Neural cell (in vitro differentiated cells): ENCODE measurements at regions not wholly inside any gene's neighbourhood (a gene's known extent, or its start where the extent isn't known, plus 50 kb on each side); places are given as distances from the start of the nearest gene placed in this dataset.

Experiments used
- H2AFZ ChIP-seq: fragments of 200-600, 300-800 bp; sonication (generic), shearing (Covaris generic); 2 replicates; pipeline ENCODE4 v1.6.0; 2014; ENCODE audit warnings: low read depth, mild to moderate bottlenecking, antibody characterized with exemption, low read length, moderate library complexity
- H3F3A ChIP-seq: fragments of 200-600 bp; shearing (Covaris generic); 2 replicates; pipeline ENCODE4 v1.6.1; 2016; ENCODE audit warnings: mild to moderate bottlenecking, moderate library complexity, mixed read lengths, antibody characterized with exemption, low read length; ENCODE audit not compliant: insufficient read depth, poor library complexity, severe bottlenecking
- H3K27ac ChIP-seq: fragments of 200-600, 300-800 bp; sonication (generic), shearing (Covaris generic); 2 replicates; pipeline ENCODE4 v1.5.1; 2014; ENCODE audit warnings: mild to moderate bottlenecking, low read length, moderate library complexity
- H3K27me3 ChIP-seq: fragments of 300-800, 200-600 bp; sonication (generic), shearing (Covaris generic); 2 replicates; pipeline ENCODE4 v1.6.0; 2014; ENCODE audit warnings: mild to moderate bottlenecking, low read depth, low read length, moderate library complexity; ENCODE audit not compliant: insufficient read depth
- H3K36me3 ChIP-seq: fragments of 300-800, 200-600 bp; sonication (generic), shearing (Covaris generic); 2 replicates; pipeline ENCODE4 v1.5.1; 2014; ENCODE audit warnings: mild to moderate bottlenecking, antibody characterized with exemption, low read length, moderate library complexity; ENCODE audit not compliant: insufficient read depth
- H3K4me2 ChIP-seq: fragments of 300-800, 200-600 bp; sonication (generic), shearing (Covaris generic); 2 replicates; pipeline ENCODE4 v1.6.0; 2014; ENCODE audit warnings: mild to moderate bottlenecking, low read length
- H3K4me3 ChIP-seq: fragments of 300-800, 200-600 bp; sonication (generic), shearing (Covaris generic); 2 replicates; pipeline ENCODE4 v1.5.1; 2014; ENCODE audit warnings: mild to moderate bottlenecking, low read length, moderate library complexity
- H3K79me2 ChIP-seq: fragments of 200-600 bp; shearing (Covaris generic); replicated peaks from 2 replicates; pipeline ENCODE4 v1.6.0; 2014; ENCODE audit warnings: mild to moderate bottlenecking, low read length, moderate library complexity; ENCODE audit not compliant: insufficient read depth
- H3K9ac ChIP-seq: fragments of 300-800, 200-600 bp; sonication (generic), shearing (Covaris generic); 2 replicates; pipeline ENCODE4 v1.6.1; 2016; ENCODE audit warnings: mild to moderate bottlenecking, low read length, mixed read lengths
- H3K9me2 ChIP-seq: fragments of 200-600 bp; shearing (Covaris generic); 2 replicates; pipeline ENCODE4 v1.6.1; 2016; ENCODE audit warnings: mild to moderate bottlenecking, low read length, mixed read lengths; ENCODE audit not compliant: insufficient read depth
- H3K9me3 ChIP-seq: fragments of 200-600, 300-800 bp; sonication (generic), shearing (Covaris generic); 2 replicates; pipeline ENCODE4 v1.6.1; 2016; ENCODE audit warnings: mild to moderate bottlenecking, mixed run types, low read length, moderate library complexity, mixed read lengths
- H4K20me1 ChIP-seq: fragments of 200-600 bp; shearing (Covaris generic); 2 replicates; pipeline ENCODE4 v1.6.1; 2016; ENCODE audit warnings: mild to moderate bottlenecking, mixed run types; ENCODE audit not compliant: insufficient read depth
- CTCF ChIP-seq: fragments of 450-650 bp; IDR thresholded peaks from 2 replicates; pipeline ENCODE4 v1.5.1; 2014; ENCODE audit warnings: antibody characterized with exemption, mild to moderate bottlenecking, moderate library complexity; ENCODE audit not compliant: poor library complexity, severe bottlenecking
- EP300 ChIP-seq: fragments of 450-650 bp; conservative IDR thresholded peaks from 2 replicates; pipeline ENCODE4 v1.6.1; 2014; ENCODE audit warnings: antibody characterized with exemption, mild to moderate bottlenecking, moderate library complexity; ENCODE audit not compliant: poor library complexity, severe bottlenecking
- EZH2 ChIP-seq: fragments of 200-600, 300-800 bp; shearing (Covaris generic), sonication (generic); IDR thresholded peaks from 2 replicates; pipeline ENCODE4 v1.6.1; 2014; ENCODE audit warnings: antibody characterized with exemption, low read length, borderline replicate concordance, mild to moderate bottlenecking; ENCODE audit not compliant: insufficient read depth, poor library complexity, severe bottlenecking
- MXI1 ChIP-seq: fragments of 450-650 bp; conservative IDR thresholded peaks from 2 replicates; pipeline ENCODE4 v1.6.1; 2014; ENCODE audit warnings: antibody characterized with exemption, mild to moderate bottlenecking; ENCODE audit not compliant: poor library complexity, severe bottlenecking
- POLR2AphosphoS5 ChIP-seq: IDR thresholded peaks from 2 replicates; pipeline ENCODE4 v1.6.1; 2012
- RAD21 ChIP-seq: fragments of 450-650 bp; conservative IDR thresholded peaks from 2 replicates; pipeline ENCODE4 v1.6.1; 2014; ENCODE audit warnings: antibody characterized with exemption, mild to moderate bottlenecking, moderate library complexity
- REST ChIP-seq: IDR thresholded peaks from 2 replicates; pipeline ENCODE4 v1.6.1; 2012; ENCODE audit warnings: borderline replicate concordance
- SMC3 ChIP-seq: fragments of 450-650 bp; conservative IDR thresholded peaks from 2 replicates; pipeline ENCODE4 v1.6.1; 2014; ENCODE audit warnings: antibody characterized with exemption, mild to moderate bottlenecking, moderate library complexity; ENCODE audit not compliant: poor library complexity
- TAF1 ChIP-seq: IDR thresholded peaks from 2 replicates; pipeline ENCODE4 v1.6.1; 2012; ENCODE audit warnings: low read depth

DNA sequence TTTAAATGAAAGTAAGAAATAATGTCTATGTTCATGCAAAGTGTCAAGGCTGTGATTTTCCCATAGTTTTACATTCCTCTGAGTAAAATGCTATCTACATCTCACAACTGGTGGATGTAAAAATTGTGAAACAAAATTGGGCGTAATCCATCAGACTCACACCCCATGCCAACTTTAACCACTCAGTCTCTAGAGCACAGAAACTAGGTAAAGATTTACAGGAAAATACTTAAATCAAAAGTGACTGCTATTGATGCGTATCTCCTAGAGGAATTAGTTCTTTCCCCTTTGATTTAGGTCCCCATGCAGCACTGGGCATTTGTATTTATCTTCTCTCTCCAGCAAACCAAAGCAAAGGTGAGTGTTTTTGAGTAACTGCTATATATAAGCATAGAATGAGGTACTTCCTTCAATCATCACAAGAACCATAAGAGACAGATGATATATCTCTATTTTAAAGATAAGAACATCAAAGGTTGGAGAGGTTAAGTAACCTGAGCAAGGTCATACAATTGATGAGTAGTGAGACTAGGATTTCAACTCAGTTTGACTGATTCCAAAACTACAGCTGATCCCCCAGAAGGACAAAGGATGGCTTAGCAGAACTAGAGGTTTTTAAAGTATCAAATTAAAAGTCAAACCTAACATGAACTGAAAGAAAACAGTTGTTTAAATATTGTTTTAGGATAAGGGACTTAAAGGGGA, 594.0 kb upstream of the ACVR2A start:
- no peak overlapping the region for H3K9ac ChIP-seq
- H4K20me1 ChIP-seq: no peaks in the 10 kb centered on the region
- H3K36me3 ChIP-seq: no peaks in the 10 kb centered on the region
- TF ChIP-seq TAF1 (no peak), EP300 (no peak), CTCF (no peak), REST (no peak), EZH2 (no peak), RAD21 (no peak), SMC3 (no peak), POLR2AphosphoS5 (no peak), MXI1 (no peak)
- H3K4me2 ChIP-seq: no peak overlapping the region
- no peaks in the 10 kb centered on the region for H3K9me2 ChIP-seq
- H3K9me3 ChIP-seq: no peaks in the 10 kb centered on the region
- H3F3A ChIP-seq: no peaks in the 10 kb centered on the region
- H3K4me3 ChIP-seq: no peak overlapping the region
- H3K79me2 ChIP-seq: no peaks in the 10 kb centered on the region
- no peaks in the 10 kb centered on the region for H3K27me3 ChIP-seq
- no peak overlapping the region for H3K27ac ChIP-seq
- H2AFZ ChIP-seq: no peak overlapping the region

DNA sequence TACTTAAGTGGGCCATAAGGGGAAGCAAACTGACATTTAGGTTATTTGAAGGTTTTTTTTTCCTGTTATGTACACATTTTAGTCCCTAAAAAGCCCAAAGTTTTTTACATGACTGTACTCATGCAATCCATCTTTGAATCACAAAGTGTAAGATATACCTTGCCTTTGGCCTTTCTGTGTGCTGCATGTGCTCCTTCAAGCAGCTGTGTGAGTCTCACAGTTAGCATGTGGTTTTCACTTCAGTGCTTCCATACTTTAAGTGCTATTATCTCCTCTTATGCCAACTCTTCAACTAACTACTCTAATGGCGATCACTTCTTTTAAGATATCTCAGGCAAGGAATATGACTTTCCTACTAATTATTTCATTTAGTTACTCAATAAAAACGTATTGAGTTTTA, 597.1 kb upstream of the ACVR2A start:
- TF ChIP-seq POLR2AphosphoS5 (no peak), EZH2 (no peak), CTCF (no peak), TAF1 (no peak), SMC3 (no peak), MXI1 (no peak), RAD21 (no peak), EP300 (no peak), REST (no peak)
- H3K4me2 ChIP-seq: no peak overlapping the region
- no peak overlapping the region for H2AFZ ChIP-seq
- no peak overlapping the region for H3K9ac ChIP-seq
- no peak overlapping the region for H3K4me3 ChIP-seq
- H3K79me2 ChIP-seq: no peaks in the 10 kb centered on the region
- H3K27ac ChIP-seq: no peak overlapping the region
- H3K27me3 ChIP-seq: no peaks in the 10 kb centered on the region
- no peaks in the 10 kb centered on the region for H3K9me3 ChIP-seq
- H3K9me2 ChIP-seq: no peaks in the 10 kb centered on the region
- H3K36me3 ChIP-seq: no peaks in the 10 kb centered on the region
- no peaks in the 10 kb centered on the region for H4K20me1 ChIP-seq
- H3F3A ChIP-seq: no peaks in the 10 kb centered on the region
